Panc1 (cell line): ENCODE measurements at regions not wholly inside any gene's neighbourhood (a gene's known extent, or its start where the extent isn't known, plus 50 kb on each side); places are given as distances from the start of the nearest gene placed in this dataset.

Experiments used
- ATAC-seq: fragments of 200-7000 bp; cut with Tn5 transposase; 2 replicates; pipeline ENCODE4 v1.9.1; 2020; ENCODE audit warnings: mild to moderate bottlenecking, moderate library complexity
- BruUV-seq: library from RNA; stranded (reverse); fragments of 400-500 nt; replicated peaks from 2 replicates; lab custom pipeline; 2021; lab: Mats Ljungman, UMichigan
- CTCF ChIA-PET: fragments of 300-600 bp; sonication (Branson Sonifier 250); formaldehyde crosslinking; loops from one replicate; lab custom pipeline; 2022; ENCODE audit warnings: antibody characterized with exemption; lab: Charles Lee
- POLR2A ChIA-PET: fragments of 300-600 bp; sonication (Branson Sonifier 250); formaldehyde crosslinking; loops from one replicate; lab custom pipeline; 2022; ENCODE audit warnings: antibody characterized with exemption; lab: Charles Lee
- DNase-seq: peaks from one replicate; pipeline ENCODE4 v3.0.0-alpha.2; 2010; ENCODE audit warnings: low read depth, low spot score
- H3K27ac ChIP-seq: 2 replicates; pipeline ENCODE4 v1.5.1; 2011; ENCODE audit warnings: mild to moderate bottlenecking, low read length, inconsistent platforms
- H3K27me3 ChIP-seq: fragments of 200-500 bp; sonication (Bioruptor generic); 2 replicates; pipeline ENCODE4 v1.6.0; 2014; ENCODE audit warnings: low read length, inconsistent platforms; ENCODE audit not compliant: control insufficient read depth, insufficient read depth
- H3K36me3 ChIP-seq: fragments of 200-500 bp; sonication (Bioruptor generic); 2 replicates; pipeline ENCODE4 v1.5.1; 2014; ENCODE audit warnings: inconsistent platforms, mild to moderate bottlenecking, low read length, moderate library complexity; ENCODE audit not compliant: control insufficient read depth, insufficient read depth
- H3K4me1 ChIP-seq: 2 replicates; pipeline ENCODE4 v1.5.1; 2011; ENCODE audit warnings: inconsistent platforms, mild to moderate bottlenecking, low read length, moderate library complexity; ENCODE audit not compliant: control insufficient read depth, insufficient read depth
- H3K4me3 ChIP-seq, 2 experiments: 2 replicates each; pipeline ENCODE4 v1.5.1; 2011 to 2012; ENCODE audit warnings: low read depth in 2 of 2, low read length in 2 of 2, mild to moderate bottlenecking in 2 of 2, inconsistent platforms in 1 of 2, moderate library complexity in 1 of 2
- H3K9me3 ChIP-seq: fragments of 200-500 bp; sonication (Bioruptor generic); 2 replicates; pipeline ENCODE4 v1.5.1; 2014; ENCODE audit warnings: low read depth, mild to moderate bottlenecking, inconsistent platforms, low read length, moderate library complexity; ENCODE audit not compliant: control insufficient read depth, insufficient read depth
- CTCF ChIP-seq: fragments of 450-650 bp; IDR thresholded peaks from 2 replicates; pipeline ENCODE4 v1.5.1; 2017; ENCODE audit warnings: mild to moderate bottlenecking
- POLR2AphosphoS5 ChIP-seq: IDR thresholded peaks from 2 replicates; pipeline ENCODE4 v1.6.1; 2012; ENCODE audit warnings: mild to moderate bottlenecking, low read depth, low read length, moderate library complexity
- REST ChIP-seq, 2 experiments: IDR thresholded peaks; 2 replicates each; pipeline ENCODE4 v1.6.1; 2011 to 2012; ENCODE audit warnings: low read depth in 2 of 2, control low read depth in 1 of 2, low read length in 1 of 2, mild to moderate bottlenecking in 1 of 2, moderate library complexity in 1 of 2; ENCODE audit not compliant: insufficient read depth in 1 of 2
- SIN3A ChIP-seq: IDR thresholded peaks from 2 replicates; pipeline ENCODE4 v1.6.1; 2012; ENCODE audit warnings: low read depth, mild to moderate bottlenecking, low read length, moderate library complexity, borderline replicate concordance; ENCODE audit not compliant: insufficient read depth
- TCF7L2 ChIP-seq: IDR thresholded peaks from 2 replicates; pipeline ENCODE4 v1.6.1; 2011; ENCODE audit warnings: mild to moderate bottlenecking, low read depth, low read length, inconsistent platforms
- in situ Hi-C: cut with HindIII; loops from 2 replicates; pipeline ENCODE4 v1.10.0; 2016; ENCODE audit warnings: low sequenced_read_pairs, low pct_unique_long_range_greater_than_20kb
- intact Hi-C: fragments of 100-400 bp; cut with micrococcal nuclease; formaldehyde crosslinking; loops from one replicate; pipeline ENCODE4 v1.10.0; 2022; ENCODE audit not compliant: unreplicated experiment

- DNase-seq, result no peak
- CTCF ChIA-PET, result no interaction called here
- no peaks in the 10 kb centered on the region for H3K27me3 ChIP-seq
- intact Hi-C loops, result no loop called here
- POLR2A ChIA-PET, result no interaction called here
- no peaks in the 10 kb centered on the region for H3K4me1 ChIP-seq
- H3K36me3 ChIP-seq, result no peaks in the 10 kb centered on the region
- no peaks in the 10 kb centered on the region for H3K9me3 ChIP-seq
- BruUV-seq, result no TSS peak
- H3K4me3 ChIP-seq, result no peak overlapping the region
- TF ChIP-seq TCF7L2 (no peak), CTCF (no peak), REST (IDR thresholded peaks at IDR 0.05; ENCODE audit: insufficient read depth in 1 of 2, low read depth in 2 of 2, low read length in 1 of 2) (no peak), POLR2AphosphoS5 (no peak), SIN3A (no peak)
- ATAC-seq, result no peak
- H3K27ac ChIP-seq, result no peak overlapping the region
- in situ Hi-C loops, result no loop called here
Measured at GRCh38 chr3:64808061-64808460, 120.3 kb upstream of the ADAMTS9 start.

GRCh38 chr3:64806668-64807605 is 119.1 kb upstream of the ADAMTS9 start:
- TF ChIP-seq POLR2AphosphoS5, result no peak
- TF ChIP-seq SIN3A, result no peak
- no peak for TF ChIP-seq REST (IDR thresholded peaks at IDR 0.05; ENCODE audit: insufficient read depth in 1 of 2, low read depth in 2 of 2, low read length in 1 of 2)
- no peak for TF ChIP-seq CTCF
- TF ChIP-seq TCF7L2, result no peak
- ChIA-PET CTCF (no interaction called here), POLR2A (no interaction called here)
- H3K4me1 ChIP-seq, result no peaks in the 10 kb centered on the region
- intact Hi-C loops (no loop called here), in situ Hi-C loops (no loop called here)
- no TSS peak for BruUV-seq
- no peak overlapping the region for H3K27ac ChIP-seq
- no peaks in the 10 kb centered on the region for H3K9me3 ChIP-seq
- DNase-seq (no peak), ATAC-seq (no peak)
- no peaks in the 10 kb centered on the region for H3K27me3 ChIP-seq
- H3K36me3 ChIP-seq, result no peaks in the 10 kb centered on the region
- H3K4me3 ChIP-seq, result no peak overlapping the region
